ENCODE measurements at regions not wholly inside any gene's neighbourhood (a gene's known extent, or its start where the extent isn't known, plus 50 kb on each side); places are given as distances from the start of the nearest gene placed in this dataset.

- Histone ChIP-seq H3K4me1 (ENCODE audit: low read length) (peaks cover 41% of the 10 kb centered on the region), H3K79me2 (ENCODE audit: low read length) (no peaks in the 10 kb centered on the region), H3K9me3 (ENCODE audit: insufficient read depth, low read length) (no peaks in the 10 kb centered on the region), H3K9ac (ENCODE audit: low read length) (no peak overlapping the region), H3K4me2 (ENCODE audit: low read length) (no peak overlapping the region), H3K27ac (ENCODE audit: low read length) (no peak overlapping the region), H3K36me3 (replicated peaks; ENCODE audit: low read depth, low read length) (no peaks in the 10 kb centered on the region), H4K20me1 (ENCODE audit: insufficient read depth, low read length) (no peaks in the 10 kb centered on the region), H3K4me3 (ENCODE audit: low read length) (no peak overlapping the region), H2AFZ (ENCODE audit: low read depth, low read length) (no peak overlapping the region), H3K27me3 (ENCODE audit: low read depth, low read length) (no peaks in the 10 kb centered on the region)
- TF ChIP-seq, protein P1, sequence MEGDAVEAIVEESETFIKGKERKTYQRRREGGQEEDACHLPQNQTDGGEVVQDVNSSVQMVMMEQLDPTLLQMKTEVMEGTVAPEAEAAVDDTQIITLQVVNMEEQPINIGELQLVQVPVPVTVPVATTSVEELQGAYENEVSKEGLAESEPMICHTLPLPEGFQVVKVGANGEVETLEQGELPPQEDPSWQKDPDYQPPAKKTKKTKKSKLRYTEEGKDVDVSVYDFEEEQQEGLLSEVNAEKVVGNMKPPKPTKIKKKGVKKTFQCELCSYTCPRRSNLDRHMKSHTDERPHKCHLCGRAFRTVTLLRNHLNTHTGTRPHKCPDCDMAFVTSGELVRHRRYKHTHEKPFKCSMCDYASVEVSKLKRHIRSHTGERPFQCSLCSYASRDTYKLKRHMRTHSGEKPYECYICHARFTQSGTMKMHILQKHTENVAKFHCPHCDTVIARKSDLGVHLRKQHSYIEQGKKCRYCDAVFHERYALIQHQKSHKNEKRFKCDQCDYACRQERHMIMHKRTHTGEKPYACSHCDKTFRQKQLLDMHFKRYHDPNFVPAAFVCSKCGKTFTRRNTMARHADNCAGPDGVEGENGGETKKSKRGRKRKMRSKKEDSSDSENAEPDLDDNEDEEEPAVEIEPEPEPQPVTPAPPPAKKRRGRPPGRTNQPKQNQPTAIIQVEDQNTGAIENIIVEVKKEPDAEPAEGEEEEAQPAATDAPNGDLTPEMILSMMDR (IDR thresholded peaks at IDR 0.05; ENCODE audit: low read depth, low read length), result no peak
- TF ChIP-seq EZH2phosphoT487 (IDR thresholded peaks at IDR 0.05; ENCODE audit: low read depth), result no peak
Observed at GRCh38 chr2:195606179-195606578, 50.8 kb upstream of the SLC39A10 start.

DNA sequence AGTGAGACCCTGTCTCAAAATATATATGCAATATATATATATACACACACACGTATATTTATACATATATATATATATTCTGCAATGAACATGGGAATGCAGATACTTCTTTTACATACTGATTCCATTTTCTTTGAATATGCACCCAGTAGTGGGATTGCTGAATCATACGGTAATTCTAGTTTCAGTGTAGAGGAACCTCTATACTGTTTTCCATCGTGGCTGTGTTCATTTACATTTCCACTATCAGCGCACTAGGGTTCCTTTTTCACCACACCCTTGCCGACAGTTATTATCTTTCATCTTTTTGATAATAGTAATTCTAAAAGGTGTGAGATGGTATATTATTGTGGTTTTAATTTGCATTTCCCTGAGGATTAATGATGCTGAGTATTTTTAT is 52.3 kb upstream of the SLC39A10 start:
- no peak for TF ChIP-seq EZH2phosphoT487 (IDR thresholded peaks at IDR 0.05; ENCODE audit: low read depth)
- TF ChIP-seq, protein P1 (IDR thresholded peaks at IDR 0.05; ENCODE audit: low read depth, low read length), result no peak
- no peak overlapping the region for H3K9ac ChIP-seq (ENCODE audit: low read length)

DNA sequence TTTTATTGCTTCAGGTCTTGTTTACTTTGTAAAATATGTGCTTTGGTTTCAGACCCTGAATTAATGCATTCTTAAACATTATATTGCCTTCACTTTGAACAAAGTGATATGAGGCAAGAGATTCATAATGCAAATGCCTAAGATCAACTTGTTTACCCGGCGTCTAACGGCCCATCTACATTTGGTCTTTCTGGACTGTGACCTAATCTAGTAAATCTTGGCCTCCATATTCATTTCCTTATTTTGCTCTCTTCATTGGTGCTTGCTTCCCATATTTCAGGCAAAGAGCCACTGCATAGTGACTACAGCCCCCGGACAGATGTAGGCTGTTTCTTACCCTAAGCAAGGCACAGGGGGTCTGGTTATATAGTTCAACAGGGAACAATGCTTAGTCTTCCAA is 53.0 kb upstream of the SLC39A10 start:
- H3K4me1 ChIP-seq (ENCODE audit: low read length), result peaks cover 19% of the 10 kb centered on the region
- H3K9ac ChIP-seq (ENCODE audit: low read length), result no peak overlapping the region
- peak overlapping the region; percentile 41; the same call in 1 of the 2 replicates for H2AFZ ChIP-seq (ENCODE audit: low read depth, low read length)
- no peak overlapping the region for H3K4me3 ChIP-seq (ENCODE audit: low read length)
- no peaks in the 10 kb centered on the region for H3K27me3 ChIP-seq (ENCODE audit: low read depth, low read length)
- no peak overlapping the region for H3K27ac ChIP-seq (ENCODE audit: low read length)
- no peaks in the 10 kb centered on the region for H4K20me1 ChIP-seq (ENCODE audit: insufficient read depth, low read length)
- no peaks in the 10 kb centered on the region for H3K36me3 ChIP-seq (replicated peaks; ENCODE audit: low read depth, low read length)
- H3K9me3 ChIP-seq (ENCODE audit: insufficient read depth, low read length), result no peaks in the 10 kb centered on the region
- H3K79me2 ChIP-seq (ENCODE audit: low read length), result no peaks in the 10 kb centered on the region
- no peak overlapping the region for H3K4me2 ChIP-seq (ENCODE audit: low read length)
- no peak for TF ChIP-seq EZH2phosphoT487 (IDR thresholded peaks at IDR 0.05; ENCODE audit: low read depth)
- TF ChIP-seq, protein P1 (IDR thresholded peaks at IDR 0.05; ENCODE audit: low read depth, low read length), result no peak

More for the DNA sequence above, 52.3 kb upstream of the SLC39A10 start:
- Histone ChIP-seq H4K20me1 (ENCODE audit: insufficient read depth, low read length) (no peaks in the 10 kb centered on the region), H3K9me3 (ENCODE audit: insufficient read depth, low read length) (no peaks in the 10 kb centered on the region), H3K36me3 (replicated peaks; ENCODE audit: low read depth, low read length) (no peaks in the 10 kb centered on the region), H3K4me2 (ENCODE audit: low read length) (peak overlapping the region; percentile 11), H3K4me1 (ENCODE audit: low read length) (peaks cover 26% of the 10 kb centered on the region), H3K79me2 (ENCODE audit: low read length) (no peaks in the 10 kb centered on the region), H2AFZ (ENCODE audit: low read depth, low read length) (no peak overlapping the region), H3K27ac (ENCODE audit: low read length) (no peak overlapping the region), H3K27me3 (ENCODE audit: low read depth, low read length) (no peaks in the 10 kb centered on the region), H3K4me3 (ENCODE audit: low read length) (no peak overlapping the region)

GRCh38 chr2:195603408-195603807 is 53.6 kb upstream of the SLC39A10 start:
- H2AFZ ChIP-seq (ENCODE audit: low read depth, low read length), result no peak overlapping the region
- H3K79me2 ChIP-seq (ENCODE audit: low read length), result no peaks in the 10 kb centered on the region
- H4K20me1 ChIP-seq (ENCODE audit: insufficient read depth, low read length), result no peaks in the 10 kb centered on the region
- H3K9ac ChIP-seq (ENCODE audit: low read length), result no peak overlapping the region
- H3K27ac ChIP-seq (ENCODE audit: low read length), result no peak overlapping the region
- peaks cover 15% of the 10 kb centered on the region for H3K4me1 ChIP-seq (ENCODE audit: low read length)
- TF ChIP-seq EZH2phosphoT487 (IDR thresholded peaks at IDR 0.05; ENCODE audit: low read depth), result no peak
- TF ChIP-seq, protein P1 (IDR thresholded peaks at IDR 0.05; ENCODE audit: low read depth, low read length), result no peak
- H3K9me3 ChIP-seq (ENCODE audit: insufficient read depth, low read length), result no peaks in the 10 kb centered on the region
- no peak overlapping the region for H3K4me2 ChIP-seq (ENCODE audit: low read length)
- H3K27me3 ChIP-seq (ENCODE audit: low read depth, low read length), result no peaks in the 10 kb centered on the region
- H3K36me3 ChIP-seq (replicated peaks; ENCODE audit: low read depth, low read length), result no peaks in the 10 kb centered on the region
- H3K4me3 ChIP-seq (ENCODE audit: low read length), result no peak overlapping the region
